ENCODE measurements at regions not wholly inside any gene's neighbourhood (a gene's known extent, or its start where the extent isn't known, plus 50 kb on each side); places are given as distances from the start of the nearest gene placed in this dataset.

GRCh38 chr6:44659726-44660125 lies 272.2 kb downstream of the CDC5L start:
- no peaks in the 10 kb centered on the region for H3K36me3 ChIP-seq (ENCODE audit: insufficient read depth, low read length)
- Mint-ChIP-seq H3K9me3 (no peaks in the 10 kb centered on the region), H3K4me3 (no peak overlapping the region), H3K4me1 (peaks cover 6 to 8% (median 7%) of the 10 kb centered on the region in 3 donors), H3K27me3 (peaks cover 0 to 3% of the 10 kb centered on the region in 2 donors), H3K27ac (no peak overlapping the region), H3K36me3 (no peaks in the 10 kb centered on the region)
- H3K27me3 ChIP-seq (ENCODE audit: insufficient read depth, low read length, poor library complexity, severe bottlenecking): no peaks in the 10 kb centered on the region
- H3K4me3 ChIP-seq (ENCODE audit: low read length): no peak overlapping the region
- ChIA-PET POLR2A (no interaction called here), CTCF (interaction anchor here (0.9 to 1.3 kb wide), 2 partner anchors 1055 to 1271 kb away, joined by 3 read pairs; no protein-coding TSS in a partner anchor)
- H3K4me1 ChIP-seq (ENCODE audit: insufficient read depth, low read length): peaks cover 11% of the 10 kb centered on the region
- H3K9me3 ChIP-seq (ENCODE audit: low read length): no peaks in the 10 kb centered on the region
- H3K27ac ChIP-seq (ENCODE audit: low read depth, low read length): no peak overlapping the region
- DNase-seq: no peak

- H3K4me1 ChIP-seq (ENCODE audit: insufficient read depth, low read length): peaks cover 3% of the 10 kb centered on the region
- Mint-ChIP-seq H3K27me3 (no peaks in the 10 kb centered on the region), H3K9me3 (no peaks in the 10 kb centered on the region), H3K4me3 (no peak overlapping the region), H3K27ac (no peak overlapping the region), H3K36me3 (no peaks in the 10 kb centered on the region), H3K4me1 (peaks cover 0 to under 1% (median 0%) of the 10 kb centered on the region in 3 donors)
- ChIA-PET CTCF (interaction anchor here (1.3 to 2.5 kb wide), 3 partner anchors 1054 to 1270 kb away, joined by 3 to 6 read pairs (median 4); no protein-coding TSS in a partner anchor), POLR2A (no interaction called here)
- no peaks in the 10 kb centered on the region for H3K27me3 ChIP-seq (ENCODE audit: insufficient read depth, low read length, poor library complexity, severe bottlenecking)
- no peak overlapping the region for H3K27ac ChIP-seq (ENCODE audit: low read depth, low read length)
- no peaks in the 10 kb centered on the region for H3K36me3 ChIP-seq (ENCODE audit: insufficient read depth, low read length)
- no peaks in the 10 kb centered on the region for H3K9me3 ChIP-seq (ENCODE audit: low read length)
- no peak for DNase-seq
- H3K4me3 ChIP-seq (ENCODE audit: low read length): no peak overlapping the region
These were observed 273.2 kb downstream of the CDC5L start for GRCh38 chr6:44660561-44661220.

- Mint-ChIP-seq H3K36me3 (no peaks in the 10 kb centered on the region), H3K4me3 (no peak overlapping the region), H3K27ac (no peak overlapping the region), H3K27me3 (peaks cover 0 to under 1% of the 10 kb centered on the region in 2 donors), H3K4me1 (no peaks in the 10 kb centered on the region), H3K9me3 (no peaks in the 10 kb centered on the region)
- no peaks in the 10 kb centered on the region for H3K9me3 ChIP-seq (ENCODE audit: low read length)
- H3K4me3 ChIP-seq (ENCODE audit: low read length): no peak overlapping the region
- DNase-seq: no peak
- POLR2A ChIA-PET: no interaction called here
- H3K27ac ChIP-seq (ENCODE audit: low read depth, low read length): no peak overlapping the region
- H3K27me3 ChIP-seq (ENCODE audit: insufficient read depth, low read length, poor library complexity, severe bottlenecking): no peaks in the 10 kb centered on the region
- no peaks in the 10 kb centered on the region for H3K4me1 ChIP-seq (ENCODE audit: insufficient read depth, low read length)
- CTCF ChIA-PET: interaction anchor here (1.6 to 2.5 kb wide), 2 partner anchors 1053 to 1261 kb away, joined by 4 to 6 read pairs; no protein-coding TSS in a partner anchor
- H3K36me3 ChIP-seq (ENCODE audit: insufficient read depth, low read length): no peaks in the 10 kb centered on the region
These were observed 273.9 kb downstream of the CDC5L start for GRCh38 chr6:44661221-44662008.

- Histone ChIP-seq H3K9me3 (ENCODE audit: low read length) (no peaks in the 10 kb centered on the region), H3K36me3 (ENCODE audit: insufficient read depth, low read length) (no peaks in the 10 kb centered on the region), H3K4me1 (ENCODE audit: insufficient read depth, low read length) (no peaks in the 10 kb centered on the region), H3K4me3 (ENCODE audit: low read length) (no peak overlapping the region), H3K27me3 (ENCODE audit: insufficient read depth, low read length, poor library complexity, severe bottlenecking) (no peaks in the 10 kb centered on the region), H3K27ac (ENCODE audit: low read depth, low read length) (no peak overlapping the region)
- POLR2A ChIA-PET: no interaction called here
- no peaks in the 10 kb centered on the region for H3K36me3 Mint-ChIP-seq
- peaks cover 0 to 3% of the 10 kb centered on the region in 2 donors for H3K27me3 Mint-ChIP-seq
- H3K4me3 Mint-ChIP-seq: no peak overlapping the region
- CTCF ChIA-PET: interaction anchor here (2.5 kb wide), 1 partner anchor 1052 kb away, joined by 6 read pairs; no protein-coding TSS in a partner anchor
- no peaks in the 10 kb centered on the region for H3K4me1 Mint-ChIP-seq
- no peak overlapping the region for H3K27ac Mint-ChIP-seq
- DNase-seq: no peak
- no peaks in the 10 kb centered on the region for H3K9me3 Mint-ChIP-seq
These were observed 275.1 kb downstream of the CDC5L start for GRCh38 chr6:44662461-44663121.

GRCh38 chr6:44663860-44664634 lies 276.5 kb downstream of the CDC5L start:
- H3K36me3 ChIP-seq (ENCODE audit: insufficient read depth, low read length): no peaks in the 10 kb centered on the region
- POLR2A ChIA-PET: interaction anchor here (0.7 kb wide), 1 partner anchor 147 kb away, joined by 4 read pairs; no protein-coding TSS in a partner anchor
- H3K27ac ChIP-seq (ENCODE audit: low read depth, low read length): no peak overlapping the region
- H3K4me1 ChIP-seq (ENCODE audit: insufficient read depth, low read length): no peaks in the 10 kb centered on the region
- H3K9me3 ChIP-seq (ENCODE audit: low read length): no peaks in the 10 kb centered on the region
- Mint-ChIP-seq H3K4me1 (no peaks in the 10 kb centered on the region), H3K9me3 (no peaks in the 10 kb centered on the region), H3K27ac (no peak overlapping the region), H3K27me3 (peaks cover 0 to 6% of the 10 kb centered on the region in 2 donors), H3K4me3 (no peak overlapping the region), H3K36me3 (no peaks in the 10 kb centered on the region)
- no peak overlapping the region for H3K4me3 ChIP-seq (ENCODE audit: low read length)
- CTCF ChIA-PET: interaction anchor here (1.4 kb wide), 1 partner anchor 8 kb away, joined by 6 read pairs; no protein-coding TSS in a partner anchor
- no peaks in the 10 kb centered on the region for H3K27me3 ChIP-seq (ENCODE audit: insufficient read depth, low read length, poor library complexity, severe bottlenecking)
- DNase-seq: no peak

GRCh38 chr6:44664716-44665115 lies 277.2 kb downstream of the CDC5L start:
- no peaks in the 10 kb centered on the region for H3K9me3 Mint-ChIP-seq

GRCh38 chr6:44665143-44665542 lies 277.6 kb downstream of the CDC5L start:
- Histone ChIP-seq H3K27ac (ENCODE audit: low read depth, low read length) (no peak overlapping the region), H3K4me1 (ENCODE audit: insufficient read depth, low read length) (no peaks in the 10 kb centered on the region), H3K4me3 (ENCODE audit: low read length) (no peak overlapping the region), H3K36me3 (ENCODE audit: insufficient read depth, low read length) (no peaks in the 10 kb centered on the region), H3K27me3 (ENCODE audit: insufficient read depth, low read length, poor library complexity, severe bottlenecking) (no peaks in the 10 kb centered on the region), H3K9me3 (ENCODE audit: low read length) (no peaks in the 10 kb centered on the region)
- no peak for DNase-seq
- no peak overlapping the region for H3K4me3 Mint-ChIP-seq
- POLR2A ChIA-PET: interaction anchor here (0.7 kb wide), 1 partner anchor 146 kb away, joined by 4 read pairs; no protein-coding TSS in a partner anchor
- peaks cover 0 to 6% of the 10 kb centered on the region in 2 donors for H3K27me3 Mint-ChIP-seq
- no peaks in the 10 kb centered on the region for H3K36me3 Mint-ChIP-seq
- H3K9me3 Mint-ChIP-seq: no peaks in the 10 kb centered on the region
- CTCF ChIA-PET: interaction anchor here (1.4 kb wide), 1 partner anchor 10 kb away, joined by 6 read pairs; no protein-coding TSS in a partner anchor
- H3K27ac Mint-ChIP-seq: no peak overlapping the region
- H3K4me1 Mint-ChIP-seq: no peaks in the 10 kb centered on the region

More at GRCh38 chr6:44664716-44665115, 277.2 kb downstream of the CDC5L start:
- no peaks in the 10 kb centered on the region for H3K36me3 Mint-ChIP-seq
- Histone ChIP-seq H3K4me3 (ENCODE audit: low read length) (no peak overlapping the region), H3K9me3 (ENCODE audit: low read length) (no peaks in the 10 kb centered on the region), H3K27me3 (ENCODE audit: insufficient read depth, low read length, poor library complexity, severe bottlenecking) (no peaks in the 10 kb centered on the region), H3K36me3 (ENCODE audit: insufficient read depth, low read length) (no peaks in the 10 kb centered on the region), H3K4me1 (ENCODE audit: insufficient read depth, low read length) (no peaks in the 10 kb centered on the region), H3K27ac (ENCODE audit: low read depth, low read length) (no peak overlapping the region)
- no peak overlapping the region for H3K4me3 Mint-ChIP-seq
- POLR2A ChIA-PET: interaction anchor here (0.7 kb wide), 1 partner anchor 146 kb away, joined by 4 read pairs; no protein-coding TSS in a partner anchor
- CTCF ChIA-PET: interaction anchor here (1.4 kb wide), 1 partner anchor 9 kb away, joined by 6 read pairs; no protein-coding TSS in a partner anchor
- H3K4me1 Mint-ChIP-seq: no peaks in the 10 kb centered on the region
- peak overlapping the region in 1 of 8 donors; percentile 55 for H3K27ac Mint-ChIP-seq
- H3K27me3 Mint-ChIP-seq: peaks cover 0 to 6% of the 10 kb centered on the region in 2 donors
- DNase-seq: no peak
